ENCODE measurements at regions not wholly inside any gene's neighbourhood (a gene's known extent, or its start where the extent isn't known, plus 50 kb on each side); places are given as distances from the start of the nearest gene placed in this dataset.
A peak's percentile ranks its signal among the peaks of the same experiment; 100 is the strongest.

DNA sequence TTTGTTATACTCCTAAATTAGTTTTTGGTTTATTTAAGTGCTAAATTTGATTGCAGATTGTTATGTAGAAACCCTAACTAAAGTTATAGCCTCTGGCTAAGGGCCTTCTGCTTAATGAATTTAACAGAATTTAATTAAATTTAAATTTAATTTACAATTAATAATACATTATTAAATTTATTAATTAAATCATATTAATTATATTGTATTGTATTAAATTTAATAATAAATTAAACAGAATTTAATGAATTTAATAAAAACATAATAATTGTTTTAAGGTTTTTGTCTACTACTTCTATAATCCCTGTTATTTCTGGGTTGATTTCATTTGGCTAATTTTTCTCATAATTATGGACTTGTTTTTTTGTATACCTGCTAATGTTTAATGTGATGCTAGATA is 141.9 kb upstream of the TECRL start:
- no peak for DNase-seq

DNA sequence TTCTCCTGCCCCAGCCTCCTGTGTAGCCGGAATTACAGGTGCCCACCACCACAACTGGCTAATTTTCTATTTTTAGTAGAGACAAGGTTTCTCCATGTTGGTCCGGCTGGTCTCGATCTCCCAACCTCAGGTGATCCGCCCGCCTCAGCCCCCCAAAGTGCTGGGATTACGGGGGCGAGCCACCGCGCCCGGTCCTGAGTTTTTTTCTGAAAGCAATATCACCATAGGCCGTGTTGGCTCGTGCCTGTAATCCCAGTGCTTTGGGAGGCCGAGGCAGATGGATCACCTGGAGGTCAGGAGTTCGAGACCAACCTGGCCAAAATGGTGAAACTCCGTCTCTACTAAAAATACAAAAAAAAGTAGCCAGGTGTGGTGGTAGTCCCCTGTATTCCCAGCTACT is 136.3 kb upstream of the TECRL start:
- no peak for DNase-seq

DNA sequence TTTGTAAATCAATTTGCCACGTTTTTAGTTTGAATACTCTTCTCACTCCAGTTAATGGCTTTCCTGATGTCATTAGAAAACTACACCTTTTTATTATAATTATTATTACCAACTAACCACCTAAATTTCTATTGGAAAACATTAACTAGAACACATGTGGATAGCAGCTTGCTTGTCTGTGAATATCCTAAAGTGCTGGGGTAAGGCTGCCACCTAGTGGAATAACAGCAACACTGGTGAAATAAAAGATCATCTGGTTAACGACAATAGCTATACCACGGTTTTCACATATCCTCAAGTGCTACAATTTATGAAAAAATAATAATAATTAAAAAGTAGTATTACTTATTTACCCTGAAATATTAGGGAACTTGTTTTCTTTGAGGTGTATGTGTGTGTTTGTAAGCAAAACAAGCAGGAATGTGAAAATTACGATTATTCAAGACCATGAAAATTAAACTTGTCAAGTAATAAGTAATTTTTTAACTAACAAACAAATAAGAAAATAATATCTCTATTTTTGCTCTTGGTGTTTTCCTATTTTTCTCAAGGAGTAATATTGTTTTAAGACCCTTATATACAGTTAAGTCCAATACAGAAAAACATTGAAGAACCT is 130.1 kb upstream of the TECRL start:
- DNase-seq = peak; percentile 36 to 76

DNA sequence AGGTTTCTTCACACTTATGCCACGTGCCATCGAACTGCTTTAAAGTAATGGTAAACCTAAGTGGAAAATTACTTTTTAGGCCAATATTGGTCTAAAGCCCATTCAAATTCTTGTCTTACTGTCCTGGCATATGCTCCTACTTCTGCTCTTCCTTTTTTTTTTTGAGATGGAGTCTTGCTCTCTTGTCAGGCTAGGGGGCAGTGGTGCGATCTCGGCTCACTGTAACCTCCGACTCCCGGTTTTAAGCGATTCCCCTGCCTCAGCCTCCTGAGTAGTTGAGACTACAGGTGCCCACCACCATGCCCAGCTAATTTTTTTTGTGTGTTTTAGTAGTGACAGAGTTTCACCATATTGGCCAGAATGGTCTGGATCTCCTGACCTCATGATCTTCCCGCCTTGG is 129.0 kb upstream of the TECRL start:
- DNase-seq = no peak

DNA sequence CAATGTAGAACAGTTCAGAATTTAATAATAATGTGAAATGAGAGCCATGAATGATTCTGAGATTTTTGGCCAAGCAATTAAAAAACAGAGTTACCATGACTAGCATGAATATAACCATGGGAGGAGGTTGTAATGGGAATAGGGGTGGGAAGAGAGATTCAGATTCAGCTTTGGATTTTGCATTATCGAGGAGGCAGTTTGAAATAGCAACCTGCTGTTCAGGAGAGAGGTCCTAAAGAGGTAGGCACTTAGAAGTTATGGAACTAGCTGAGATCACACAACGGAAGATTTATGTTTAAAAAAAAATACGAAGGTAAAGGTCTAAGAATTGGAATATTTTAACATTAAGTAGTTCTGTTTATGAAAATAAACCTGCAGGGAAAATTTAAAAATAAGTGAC is 124.4 kb upstream of the TECRL start:
- no peak for DNase-seq

DNA sequence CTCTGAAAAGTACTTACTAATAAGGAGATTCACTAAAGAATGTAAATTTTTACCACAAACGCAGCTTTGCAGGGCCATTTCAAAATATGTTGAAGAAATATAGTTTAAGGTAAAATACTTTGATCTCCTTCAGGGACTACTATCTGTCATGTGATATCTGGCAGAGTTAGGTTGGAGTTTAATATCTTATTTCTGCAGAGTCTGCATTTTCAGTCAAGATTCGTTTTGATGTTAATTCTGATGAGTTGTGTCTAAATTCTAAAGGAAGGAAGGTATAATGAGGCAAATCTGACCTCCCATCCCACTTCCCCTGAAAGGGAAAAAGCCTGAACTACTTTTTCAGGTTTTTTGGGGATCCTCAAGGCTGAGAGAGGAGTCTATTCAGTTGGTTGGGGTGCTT is 123.9 kb upstream of the TECRL start:
- no peak for DNase-seq

DNA sequence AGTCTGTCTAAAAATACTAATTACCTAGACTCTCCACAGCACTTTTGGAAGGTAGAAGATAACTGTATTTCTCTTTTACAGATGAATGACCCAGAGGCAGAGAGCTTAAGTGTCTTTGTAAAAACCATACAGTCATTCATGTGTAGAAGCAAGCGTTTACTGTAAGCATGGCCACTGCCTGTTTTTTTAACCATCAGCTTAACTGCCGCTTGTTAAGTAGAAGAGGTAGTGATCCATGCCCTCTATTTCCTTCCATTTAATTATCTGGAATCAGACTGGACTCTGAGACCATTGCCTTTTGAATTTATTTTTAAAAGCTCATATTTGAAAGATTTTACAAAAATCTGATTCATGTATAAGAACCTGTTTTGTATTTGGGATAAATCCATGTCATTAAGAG is 111.2 kb upstream of the TECRL start:
- no peak for DNase-seq

DNA sequence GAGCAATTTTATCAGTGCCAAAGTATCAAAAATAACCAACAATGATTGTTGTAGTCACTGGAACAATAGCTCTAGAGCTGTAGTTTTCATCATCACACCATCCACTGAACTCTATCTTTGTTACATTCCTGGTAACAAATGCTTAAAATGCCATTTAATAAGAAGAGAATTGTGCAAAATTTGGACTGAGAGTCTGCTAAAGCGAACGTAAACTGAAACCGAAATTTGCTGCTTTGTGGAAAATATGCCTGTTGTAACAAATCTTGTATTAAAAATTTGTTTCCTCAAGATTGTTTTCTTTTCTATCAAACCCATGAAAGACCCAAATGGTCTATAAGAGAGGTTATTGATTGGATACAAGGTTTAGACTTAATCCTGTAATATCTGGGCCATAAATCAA is 109.3 kb upstream of the TECRL start:
- DNase-seq = no peak

DNA sequence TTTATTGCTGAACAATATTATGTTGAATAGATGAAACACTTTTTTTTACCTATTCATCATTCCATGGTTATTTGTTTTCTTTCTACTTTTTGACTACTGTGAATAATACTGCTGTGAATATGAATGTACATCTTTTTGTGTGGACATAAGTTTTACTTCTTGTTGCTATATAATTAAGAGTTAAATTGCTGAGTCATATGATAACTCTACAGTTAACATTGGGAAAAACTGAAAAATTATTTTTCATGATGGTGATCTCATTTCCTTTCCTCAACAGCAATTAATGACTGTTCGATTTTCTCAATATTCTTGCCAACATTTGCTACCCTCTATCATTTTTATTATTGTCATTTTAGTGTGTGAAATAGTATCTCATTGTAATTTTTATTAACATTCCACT is 106.9 kb upstream of the TECRL start:
- DNase-seq = no peak

DNA sequence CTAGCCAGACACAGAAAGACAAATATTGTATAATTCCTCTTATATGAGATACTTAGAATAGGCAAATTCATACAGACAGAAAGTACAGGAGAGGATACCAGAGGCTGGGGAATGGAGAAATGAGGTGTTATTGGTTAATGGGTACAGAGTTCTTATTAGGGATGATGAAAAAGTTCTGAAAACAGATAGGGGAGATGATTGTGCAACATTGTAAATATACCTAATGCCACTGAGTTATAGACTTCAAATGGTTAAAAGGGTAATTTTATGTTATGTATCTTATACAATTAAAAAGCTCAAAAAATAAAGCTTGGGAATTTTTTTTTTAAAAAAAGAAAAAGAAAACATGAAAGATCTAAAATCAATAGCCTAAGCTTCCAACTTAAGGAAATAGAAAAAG is 98.8 kb upstream of the TECRL start:
- no peak for DNase-seq

DNA sequence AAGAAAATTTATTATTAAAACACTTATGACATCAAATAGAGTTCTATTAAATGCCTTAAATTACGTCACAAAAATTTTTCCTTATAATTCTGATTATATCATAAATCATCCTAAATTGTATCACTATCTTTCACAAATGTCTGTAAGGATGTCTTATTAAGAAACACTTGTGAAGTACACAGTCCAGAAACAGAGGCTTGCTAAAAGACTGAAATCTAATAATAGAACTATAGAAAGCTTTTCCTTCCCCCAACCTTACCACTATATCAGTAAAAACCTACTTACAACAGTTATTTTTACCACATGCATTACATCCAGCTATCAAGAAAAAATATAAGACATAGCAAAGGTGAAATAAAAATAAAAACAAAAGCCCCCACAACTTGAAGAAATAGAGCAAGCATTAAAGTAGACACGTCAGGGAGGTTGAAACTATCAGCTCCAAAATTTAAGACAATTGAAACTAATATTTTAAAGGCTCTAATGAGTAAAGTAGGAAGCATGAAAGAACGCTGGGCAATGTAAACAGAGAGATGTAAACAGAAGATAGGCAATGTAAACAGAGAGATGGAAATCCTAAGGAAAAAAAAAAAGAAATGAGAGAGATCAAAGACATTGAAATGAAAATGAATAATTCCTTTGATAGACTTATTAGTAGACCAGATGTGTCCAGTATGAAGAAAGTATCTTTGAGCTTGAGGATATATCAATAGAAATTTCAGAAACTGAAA is 94.9 kb upstream of the TECRL start:
- DNase-seq = no peak

DNA sequence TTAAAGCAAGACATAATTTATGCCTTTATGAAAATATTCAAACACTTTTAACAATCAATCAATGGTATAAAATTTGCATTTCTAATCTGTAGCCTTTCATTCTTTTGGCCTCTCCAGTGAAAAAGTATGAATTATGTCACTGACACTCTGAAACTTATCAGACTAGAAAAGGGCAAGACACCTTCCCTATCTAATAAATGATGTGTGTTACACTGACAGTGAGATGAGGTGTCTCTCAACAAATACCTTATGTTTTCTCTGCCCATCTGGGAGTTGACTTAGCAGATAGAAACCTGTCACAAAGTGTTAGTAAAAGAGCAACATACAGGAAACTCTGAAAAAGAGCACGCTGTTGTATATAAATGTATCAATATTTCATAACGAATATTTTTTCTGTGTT is 94.2 kb upstream of the TECRL start:
- DNase-seq = no peak

DNA sequence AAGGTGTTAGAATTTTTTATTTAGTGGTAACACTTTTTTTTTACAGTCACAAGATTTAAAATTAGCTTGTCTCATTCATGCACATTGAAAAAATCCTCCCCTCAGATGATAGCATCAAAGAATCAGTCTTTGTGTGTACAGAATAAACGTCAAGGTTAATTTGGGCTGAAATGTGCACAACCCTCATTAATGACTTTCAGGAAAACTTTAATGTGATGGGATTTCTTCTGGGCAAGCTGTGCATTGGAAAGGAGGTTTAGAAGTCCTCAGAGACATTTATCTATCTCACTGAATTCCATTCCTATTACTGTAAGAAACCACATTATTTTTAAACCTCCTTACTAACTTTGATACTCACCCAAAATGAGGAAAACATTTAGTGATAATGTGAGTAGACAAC is 88.2 kb upstream of the TECRL start:
- no peak for DNase-seq

DNA sequence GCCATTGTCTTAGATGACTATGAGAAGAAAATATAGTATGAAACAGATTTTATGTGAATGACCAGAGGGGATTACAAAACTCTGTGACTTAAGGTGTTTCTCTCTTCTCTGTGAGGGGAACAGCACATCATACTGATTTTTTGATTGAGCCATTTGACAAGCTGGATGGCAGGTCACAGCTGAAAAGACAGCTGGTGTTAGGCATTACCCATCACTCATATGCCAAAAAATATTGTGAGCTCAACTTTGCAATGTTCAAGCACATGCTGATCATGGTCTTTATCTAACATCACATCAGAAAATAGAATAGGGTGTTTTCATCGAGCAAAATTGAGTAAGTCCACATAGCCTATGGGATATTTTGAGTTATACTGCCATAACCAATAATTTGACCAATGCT is 86.7 kb upstream of the TECRL start:
- DNase-seq = no peak

DNA sequence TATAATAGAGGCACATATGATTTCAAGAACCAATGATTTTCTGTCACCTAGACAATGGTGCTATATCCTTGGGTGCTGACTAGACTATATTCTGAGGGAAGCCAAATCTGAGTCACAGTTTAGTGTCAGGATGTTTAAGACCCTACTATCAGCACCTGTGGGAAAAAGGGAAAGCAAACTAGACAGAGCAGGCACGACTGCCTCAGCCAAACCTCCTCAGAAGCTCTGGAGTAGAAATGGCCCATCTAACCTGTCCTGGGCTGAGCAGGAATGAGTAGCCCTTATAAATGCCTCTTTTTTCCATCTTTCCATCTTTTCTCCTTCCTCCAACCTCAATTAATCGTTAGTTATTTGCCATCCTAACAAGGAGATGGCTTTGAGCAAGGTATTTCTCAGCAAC is 80.4 kb upstream of the TECRL start:
- DNase-seq = no peak

DNA sequence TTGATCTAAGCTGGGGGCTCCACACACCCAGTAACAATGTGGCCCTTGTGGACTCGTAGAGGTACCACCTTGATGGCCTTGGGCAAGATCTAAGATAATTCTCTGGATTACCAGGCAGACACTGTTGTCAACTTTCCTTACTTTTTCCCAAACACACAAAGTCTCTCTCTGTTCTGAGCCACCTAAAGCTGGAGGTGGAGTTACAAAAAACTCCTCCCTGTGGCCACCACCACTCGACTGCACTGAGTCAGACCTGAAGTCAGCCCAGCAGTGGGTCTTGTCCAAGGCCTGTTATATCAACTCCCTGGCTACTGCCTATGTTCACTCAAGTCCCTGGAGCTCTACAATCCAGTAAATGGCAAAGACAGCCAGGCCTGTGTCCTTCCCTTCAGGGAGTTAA is 70.1 kb upstream of the TECRL start:
- DNase-seq = no peak

DNA sequence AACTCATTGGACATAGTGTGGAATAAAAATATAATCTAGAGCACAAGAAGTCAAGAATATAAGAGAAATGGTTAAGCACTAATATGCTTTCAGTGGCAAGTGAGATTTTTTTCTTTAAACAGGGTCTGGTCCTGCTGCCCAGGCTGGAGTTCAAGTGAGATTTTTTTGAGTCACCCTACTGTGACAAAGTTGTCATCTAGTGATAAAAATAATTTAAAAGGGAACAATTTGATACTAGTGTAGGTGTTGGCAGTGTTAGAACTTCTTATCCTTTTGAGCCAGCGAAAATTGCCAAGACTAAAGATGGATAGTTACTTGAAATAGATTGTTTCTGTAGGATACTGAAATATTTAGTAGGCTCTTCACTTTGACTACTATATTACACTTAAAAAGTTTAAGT is 67.9 kb upstream of the TECRL start:
- no peak for DNase-seq

DNA sequence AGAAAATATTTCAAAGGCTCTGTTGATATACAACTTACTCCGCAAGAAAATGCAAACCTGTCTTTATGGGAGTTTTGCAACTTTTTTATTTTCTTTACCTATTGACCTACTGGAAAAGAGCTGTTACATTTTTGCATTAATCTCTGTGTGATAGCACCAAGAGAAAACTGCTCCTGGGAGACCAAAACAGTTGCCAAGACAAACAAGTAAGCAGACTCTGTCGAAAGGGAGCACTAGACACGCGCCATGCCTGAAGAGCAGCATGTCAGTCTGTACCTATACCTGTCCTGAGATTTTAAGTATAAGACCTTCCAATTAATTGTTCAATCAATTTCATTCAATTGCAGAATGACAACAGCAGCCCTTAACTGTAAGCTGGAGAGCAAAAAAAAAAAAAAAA is 56.0 kb upstream of the TECRL start:
- no peak for DNase-seq

DNA sequence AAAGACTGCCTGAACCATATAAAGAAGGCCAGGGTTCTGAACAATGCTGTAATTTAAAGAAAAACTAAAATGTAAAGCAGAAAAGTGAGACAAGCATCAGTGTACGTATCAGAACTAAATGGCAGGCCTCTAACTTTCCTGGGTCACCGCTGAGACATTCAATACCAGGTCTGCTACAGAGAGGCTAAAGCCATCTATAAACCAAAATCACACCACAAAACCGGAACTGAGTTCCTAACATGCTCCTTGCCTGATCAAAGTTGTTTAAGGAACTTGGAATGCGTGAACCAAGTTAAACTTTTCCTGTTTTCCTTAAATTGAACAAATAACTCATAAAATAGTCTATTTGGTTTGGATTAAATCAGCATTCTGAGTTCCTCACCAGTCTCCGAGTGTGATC is 55.3 kb upstream of the TECRL start:
- DNase-seq = no peak
